H9 (cell line): ENCODE measurements at regions not wholly inside any gene's neighbourhood (a gene's known extent, or its start where the extent isn't known, plus 50 kb on each side); places are given as distances from the start of the nearest gene placed in this dataset.

Experiments used
- DNase-seq: peaks from one replicate; pipeline ENCODE4 v3.0.0-alpha.2; 2017
- H2AFZ ChIP-seq: one replicate; pipeline ENCODE4 v1.6.1; 2013; ENCODE audit warnings: mild to moderate bottlenecking, low read length, control low read depth, moderate library complexity
- H2AK5ac ChIP-seq: 2 replicates; pipeline ENCODE4 v1.6.1; 2013; ENCODE audit warnings: low read length, control low read depth, mixed read lengths; ENCODE audit not compliant: insufficient read length
- H2BK120ac ChIP-seq: one replicate; pipeline ENCODE4 v1.6.1; 2013; ENCODE audit warnings: low read depth, mild to moderate bottlenecking, low read length, control low read depth, inconsistent platforms; ENCODE audit not compliant: poor library complexity, severe bottlenecking
- H2BK12ac ChIP-seq: 2 replicates; pipeline ENCODE4 v1.6.1; 2013; ENCODE audit warnings: low read length, control low read depth, mixed read lengths, low read depth; ENCODE audit not compliant: insufficient read length
- H2BK15ac ChIP-seq: 2 replicates; pipeline ENCODE4 v1.6.1; 2013; ENCODE audit warnings: low read depth, low read length, control low read depth
- H2BK20ac ChIP-seq: one replicate; pipeline ENCODE4 v1.6.1; 2013; ENCODE audit warnings: low read depth, mild to moderate bottlenecking, low read length, control low read depth, inconsistent platforms; ENCODE audit not compliant: poor library complexity, severe bottlenecking
- H2BK5ac ChIP-seq: 2 replicates; pipeline ENCODE4 v1.6.1; 2013; ENCODE audit warnings: low read length, control low read depth, mixed read lengths; ENCODE audit not compliant: insufficient read length
- H3K14ac ChIP-seq: 2 replicates; pipeline ENCODE4 v1.6.1; 2013; ENCODE audit warnings: low read length, control low read depth; ENCODE audit not compliant: insufficient read depth
- H3K18ac ChIP-seq: 2 replicates; pipeline ENCODE4 v1.6.1; 2013; ENCODE audit warnings: low read depth, mild to moderate bottlenecking, mixed read lengths, low read length, control low read depth; ENCODE audit not compliant: insufficient read length
- H3K23ac ChIP-seq: 2 replicates; pipeline ENCODE4 v1.6.1; 2013; ENCODE audit warnings: low read length, control low read depth, mixed read lengths, low read depth; ENCODE audit not compliant: insufficient read length
- H3K23me2 ChIP-seq: 2 replicates; pipeline ENCODE4 v1.6.1; 2013; ENCODE audit warnings: low read depth, mild to moderate bottlenecking, mixed read lengths, low read length, control low read depth; ENCODE audit not compliant: insufficient read length, poor library complexity, severe bottlenecking
- H3K27ac ChIP-seq: 2 replicates; pipeline ENCODE4 v1.5.1; 2013; ENCODE audit warnings: low read length, control low read depth, mixed read lengths, low read depth; ENCODE audit not compliant: insufficient read length
- H3K27me3 ChIP-seq: 2 replicates; pipeline ENCODE4 v1.6.1; 2013; ENCODE audit warnings: low read length, control low read depth, inconsistent platforms; ENCODE audit not compliant: insufficient read depth
- H3K4ac ChIP-seq: 2 replicates; pipeline ENCODE4 v1.6.1; 2013; ENCODE audit warnings: low read depth, mild to moderate bottlenecking, control low read depth, inconsistent platforms, low read length, moderate library complexity
- H3K4me1 ChIP-seq: 2 replicates; pipeline ENCODE4 v1.6.1; 2013; ENCODE audit warnings: low read length, control low read depth, inconsistent platforms; ENCODE audit not compliant: insufficient read depth
- H3K4me2 ChIP-seq: 2 replicates; pipeline ENCODE4 v1.6.1; 2013; ENCODE audit warnings: low read length, control low read depth, mixed read lengths; ENCODE audit not compliant: insufficient read length, insufficient read depth
- H3K56ac ChIP-seq: 2 replicates; pipeline ENCODE4 v1.6.1; 2013; ENCODE audit warnings: low read depth, mild to moderate bottlenecking, mixed read lengths, low read length, control low read depth; ENCODE audit not compliant: insufficient read length
- H3K79me1 ChIP-seq: 2 replicates; pipeline ENCODE4 v1.6.1; 2013; ENCODE audit warnings: low read depth, mild to moderate bottlenecking, moderate library complexity, low read length, control low read depth, inconsistent platforms; ENCODE audit not compliant: insufficient read depth, poor library complexity, severe bottlenecking
- H3K79me2 ChIP-seq: 2 replicates; pipeline ENCODE4 v1.6.1; 2013; ENCODE audit warnings: low read length, control low read depth, inconsistent platforms; ENCODE audit not compliant: insufficient read depth
- H3K9ac ChIP-seq: 2 replicates; pipeline ENCODE4 v1.6.1; 2013; ENCODE audit warnings: low read length, control low read depth, mixed read lengths; ENCODE audit not compliant: insufficient read length; ENCODE audit errors: extremely low read depth
- H3K9me3 ChIP-seq: one replicate; pipeline ENCODE4 v1.6.1; 2013; ENCODE audit warnings: low read depth, low read length, inconsistent platforms; ENCODE audit not compliant: control insufficient read depth
- H3T11ph ChIP-seq: one replicate; pipeline ENCODE4 v1.6.1; 2013; ENCODE audit warnings: mild to moderate bottlenecking, low read length, control low read depth, inconsistent platforms
- H4K20me1 ChIP-seq: one replicate; pipeline ENCODE4 v1.6.1; 2013; ENCODE audit not compliant: control insufficient read depth, insufficient read length, insufficient read depth
- H4K5ac ChIP-seq: 2 replicates; pipeline ENCODE4 v1.6.1; 2013; ENCODE audit warnings: low read depth, mild to moderate bottlenecking, mixed read lengths, low read length, control low read depth; ENCODE audit not compliant: insufficient read length
- H4K8ac ChIP-seq: replicated peaks from 2 replicates; pipeline ENCODE4 v1.6.1; 2013; ENCODE audit warnings: low read length, control low read depth, mixed read lengths, low read depth; ENCODE audit not compliant: insufficient read length
- H4K91ac ChIP-seq: 2 replicates; pipeline ENCODE4 v1.6.1; 2013; ENCODE audit warnings: low read depth, mild to moderate bottlenecking, moderate library complexity, mixed read lengths, low read length, control low read depth; ENCODE audit not compliant: insufficient read length
- H3K27ac Mint-ChIP-seq, 3 experiments: 2 replicates in 2 of 3; 3 replicates in 1 of 3; pipeline ENCODE4 v1.8.0; 2020 to 2021; ENCODE audit warnings: mixed read lengths in 3 of 3, mild to moderate bottlenecking in 1 of 3, moderate library complexity in 1 of 3
- H3K27me3 Mint-ChIP-seq: 2 replicates; pipeline ENCODE4 v1.8.0; 2021; ENCODE audit warnings: low read depth, mild to moderate bottlenecking, moderate library complexity, mixed read lengths
- H3K36me3 Mint-ChIP-seq, 3 experiments: 2 replicates in 2 of 3; 3 replicates in 1 of 3; pipeline ENCODE4 v1.8.0; 2020 to 2021; ENCODE audit warnings: low read depth in 3 of 3, mixed read lengths in 3 of 3; ENCODE audit not compliant: insufficient read depth in 1 of 3
- H3K4me1 Mint-ChIP-seq, 2 experiments: 2 replicates each; pipeline ENCODE4 v1.8.0; 2020; ENCODE audit warnings: mixed read lengths in 2 of 2
- H3K4me3 Mint-ChIP-seq, 2 experiments: 2 replicates in 1 of 2; 3 replicates in 1 of 2; pipeline ENCODE4 v1.8.0; 2020 to 2021; ENCODE audit warnings: mild to moderate bottlenecking in 2 of 2, mixed read lengths in 2 of 2, moderate library complexity in 1 of 2
- H3K9me3 Mint-ChIP-seq, 2 experiments: 2 replicates in 1 of 2; 3 replicates in 1 of 2; pipeline ENCODE4 v1.8.0; 2020; ENCODE audit warnings: mild to moderate bottlenecking in 2 of 2, mixed read lengths in 2 of 2, moderate library complexity in 1 of 2
- WGBS: extraction: QIAGEN DNeasy Blood & Tissue Kit; methylation state at CpG from one replicate; pipeline ENCODE4 v1.1.7; 2013; ENCODE audit warnings: missing lambda C conversion rate, low lambda C conversion rate, mixed read lengths; ENCODE audit not compliant: insufficient read length; ENCODE audit errors: extremely low coverage; 5-methylcytosine and 5-hydroxymethylcytosine counted together
- TF ChIP-seq, protein P1 (sequence below): fragments of 200-600 bp; sonication (generic); conservative IDR thresholded peaks from 3 replicates; pipeline ENCODE4 v1.8.0; 2021; ENCODE audit warnings: antibody characterized with exemption, mild to moderate bottlenecking

DNA sequence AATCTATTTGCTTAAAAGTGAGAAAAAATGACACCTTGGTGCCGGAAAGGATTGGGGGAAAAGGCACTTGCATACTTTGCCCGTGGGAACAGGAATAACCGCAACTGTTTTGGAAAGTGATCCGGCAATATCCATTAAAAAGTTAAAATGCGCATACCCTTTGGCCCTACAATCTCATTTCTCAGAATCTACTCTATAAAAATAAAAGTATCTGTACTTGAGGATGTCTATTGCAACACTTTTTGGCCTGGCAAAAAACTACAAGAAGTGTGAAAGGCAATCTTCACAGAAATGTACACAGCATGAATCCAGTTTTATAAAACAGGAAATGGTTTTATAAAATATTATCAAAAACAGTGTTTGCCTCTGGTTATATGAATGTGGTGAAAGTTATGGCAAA is 58.3 kb upstream of the NFIL3 start:
- no peaks in the 10 kb centered on the region for H3K27me3 ChIP-seq
- no peak overlapping the region for H2BK5ac ChIP-seq
- Mint-ChIP-seq H3K27me3 (peaks cover 1% of the 10 kb centered on the region; the same call in 1 of the 2 replicates), H3K27ac (no peak overlapping the region), H3K36me3 (no peaks in the 10 kb centered on the region), H3K4me1 (peaks cover 0 to 5% of the 10 kb centered on the region in 2 experiments; a peak in 2 of 4 replicates), H3K4me3 (no peak overlapping the region), H3K9me3 (no peaks in the 10 kb centered on the region)
- H4K91ac ChIP-seq = no peak overlapping the region
- H3K4ac ChIP-seq = no peak overlapping the region
- DNase-seq = no peak
- no peak overlapping the region for H2BK120ac ChIP-seq
- no peaks in the 10 kb centered on the region for H3K79me1 ChIP-seq
- H4K20me1 ChIP-seq = no peaks in the 10 kb centered on the region
- no peaks in the 10 kb centered on the region for H3K4me1 ChIP-seq
- no peak overlapping the region for H4K8ac ChIP-seq
- no peak overlapping the region for H2AFZ ChIP-seq
- no peak overlapping the region for H3T11ph ChIP-seq
- no peaks in the 10 kb centered on the region for H3K23me2 ChIP-seq
- no peaks in the 10 kb centered on the region for H3K79me2 ChIP-seq
- H3K56ac ChIP-seq = no peak overlapping the region
- H2BK20ac ChIP-seq = no peak overlapping the region
- H2BK15ac ChIP-seq = no peak overlapping the region
- H3K4me2 ChIP-seq = no peak overlapping the region
- no CpG with 5 or more reads among the region's 5 CpGs for WGBS
- H2AK5ac ChIP-seq = no peak overlapping the region
- no peak overlapping the region for H3K23ac ChIP-seq
- H3K27ac ChIP-seq = no peak overlapping the region
- H3K9me3 ChIP-seq = no peaks in the 10 kb centered on the region
- H3K18ac ChIP-seq = no peak overlapping the region
- H4K5ac ChIP-seq = no peak overlapping the region
- H2BK12ac ChIP-seq = no peak overlapping the region
- TF ChIP-seq, protein P1, sequence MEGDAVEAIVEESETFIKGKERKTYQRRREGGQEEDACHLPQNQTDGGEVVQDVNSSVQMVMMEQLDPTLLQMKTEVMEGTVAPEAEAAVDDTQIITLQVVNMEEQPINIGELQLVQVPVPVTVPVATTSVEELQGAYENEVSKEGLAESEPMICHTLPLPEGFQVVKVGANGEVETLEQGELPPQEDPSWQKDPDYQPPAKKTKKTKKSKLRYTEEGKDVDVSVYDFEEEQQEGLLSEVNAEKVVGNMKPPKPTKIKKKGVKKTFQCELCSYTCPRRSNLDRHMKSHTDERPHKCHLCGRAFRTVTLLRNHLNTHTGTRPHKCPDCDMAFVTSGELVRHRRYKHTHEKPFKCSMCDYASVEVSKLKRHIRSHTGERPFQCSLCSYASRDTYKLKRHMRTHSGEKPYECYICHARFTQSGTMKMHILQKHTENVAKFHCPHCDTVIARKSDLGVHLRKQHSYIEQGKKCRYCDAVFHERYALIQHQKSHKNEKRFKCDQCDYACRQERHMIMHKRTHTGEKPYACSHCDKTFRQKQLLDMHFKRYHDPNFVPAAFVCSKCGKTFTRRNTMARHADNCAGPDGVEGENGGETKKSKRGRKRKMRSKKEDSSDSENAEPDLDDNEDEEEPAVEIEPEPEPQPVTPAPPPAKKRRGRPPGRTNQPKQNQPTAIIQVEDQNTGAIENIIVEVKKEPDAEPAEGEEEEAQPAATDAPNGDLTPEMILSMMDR = no peak
- H3K14ac ChIP-seq = no peak overlapping the region
- no peak overlapping the region for H3K9ac ChIP-seq
